Endothelial cell of umbilical vein (primary cell): ENCODE measurements at regions not wholly inside any gene's neighbourhood (a gene's known extent, or its start where the extent isn't known, plus 50 kb on each side); places are given as distances from the start of the nearest gene placed in this dataset.

Experiments
- BruUV-seq: library from RNA; stranded (reverse); fragments of 400-500 nt; replicated peaks from 2 replicates; lab custom pipeline; 2021; lab: Mats Ljungman, UMichigan
- CTCF ChIA-PET: fragments of 300-600, 350-600 bp; sonication (Branson Sonifier 250); formaldehyde crosslinking; loops from one replicate; lab custom pipeline; 2021; ENCODE audit warnings: antibody characterized with exemption, inconsistent platforms; lab: Charles Lee
- POLR2A ChIA-PET: fragments of 300-600, 350-600 bp; sonication (Branson Sonifier 250); formaldehyde crosslinking; loops from one replicate; lab custom pipeline; 2021; ENCODE audit warnings: antibody characterized with exemption, inconsistent platforms; lab: Charles Lee
- DNase-seq: peaks from one replicate; pipeline ENCODE4 v3.0.0-alpha.2; 2011; ENCODE audit warnings: low read depth, low spot score
- FAIRE-seq: peaks from 2 replicates; lab custom pipeline; 2011; peaks lifted over from hg19 to GRCh38; lab: Jason Lieb, UNC
- H2AFZ ChIP-seq: 2 replicates; pipeline ENCODE4 v1.6.0; 2012; ENCODE audit warnings: low read depth, low read length, control low read depth, inconsistent platforms
- H3K27ac ChIP-seq: 2 replicates; pipeline ENCODE4 v1.5.1; 2011; ENCODE audit warnings: low read depth, mild to moderate bottlenecking, control low read depth, low read length, moderate library complexity; ENCODE audit not compliant: insufficient read depth
- H3K27me3 ChIP-seq, 2 experiments: 2 replicates each; pipeline versions ENCODE4 v1.6.0 to v1.6.1; 2011; ENCODE audit warnings: low read length in 2 of 2, mixed read lengths in 1 of 2; ENCODE audit not compliant: control insufficient read depth in 2 of 2, insufficient read depth in 2 of 2
- H3K36me3 ChIP-seq, 2 experiments: 2 replicates in 1 of 2; 3 replicates in 1 of 2; pipeline ENCODE4 v1.5.1; 2011; ENCODE audit warnings: low read length in 2 of 2, mild to moderate bottlenecking in 1 of 2, moderate library complexity in 1 of 2; ENCODE audit not compliant: control insufficient read depth in 2 of 2, insufficient read depth in 2 of 2; ENCODE audit errors: extremely low read depth in 1 of 2
- H3K4me1 ChIP-seq: 3 replicates; pipeline ENCODE4 v1.5.1; 2011; ENCODE audit warnings: mild to moderate bottlenecking, low read length; ENCODE audit not compliant: control insufficient read depth, insufficient read depth; ENCODE audit errors: extremely low read depth
- H3K4me2 ChIP-seq: 2 replicates; pipeline ENCODE4 v1.6.1; 2011; ENCODE audit warnings: low read length, control low read depth, mixed read lengths; ENCODE audit not compliant: insufficient read depth
- H3K4me3 ChIP-seq, 3 experiments: fragments of 200-600 bp in 1 of 3; sonication (generic), shearing (Covaris generic) in 1 of 3; replicated peaks in 1 of 3; 2 replicates each; pipeline ENCODE4 v1.5.1; 2011 to 2016; ENCODE audit warnings: control low read depth in 3 of 3, low read length in 3 of 3, mild to moderate bottlenecking in 2 of 3, inconsistent platforms in 1 of 3, low read depth in 1 of 3, moderate library complexity in 1 of 3; ENCODE audit not compliant: insufficient read depth in 1 of 3
- H3K79me2 ChIP-seq: 2 replicates; pipeline ENCODE4 v1.6.0; 2012; ENCODE audit warnings: low read length, inconsistent platforms; ENCODE audit not compliant: control insufficient read depth, insufficient read depth
- H3K9ac ChIP-seq: replicated peaks from 2 replicates; pipeline ENCODE3; 2011; ENCODE audit warnings: low read length, control low read depth; ENCODE audit not compliant: insufficient read depth; ENCODE audit errors: extremely low read depth
- H3K9me1 ChIP-seq: replicated peaks from 3 replicates; pipeline ENCODE4 v1.6.0; 2011; ENCODE audit warnings: mild to moderate bottlenecking, low read length; ENCODE audit not compliant: control insufficient read depth, insufficient read depth; ENCODE audit errors: extremely low read depth
- H3K9me3 ChIP-seq: replicated peaks from 2 replicates; pipeline ENCODE4 v1.5.1; 2012; ENCODE audit warnings: low read length, inconsistent platforms; ENCODE audit not compliant: control insufficient read depth, insufficient read depth
- H4K20me1 ChIP-seq: replicated peaks from 2 replicates; pipeline ENCODE3; 2011; ENCODE audit warnings: mild to moderate bottlenecking, low read length; ENCODE audit not compliant: control insufficient read depth, insufficient read depth; ENCODE audit errors: extremely low read depth
- EZH2 ChIP-seq: IDR thresholded peaks from 2 replicates; pipeline ENCODE4 v1.6.1; 2012; ENCODE audit warnings: borderline replicate concordance, low read depth, mild to moderate bottlenecking, moderate library complexity, low read length, inconsistent platforms; ENCODE audit not compliant: severe bottlenecking
- FOS ChIP-seq: IDR thresholded peaks from 2 replicates; pipeline ENCODE4 v1.6.1; 2011; ENCODE audit warnings: mild to moderate bottlenecking, low read length, moderate library complexity, borderline replicate concordance; ENCODE audit not compliant: insufficient read depth
- GATA2 ChIP-seq: IDR thresholded peaks from 2 replicates; pipeline ENCODE4 v1.7.0; 2011; ENCODE audit warnings: low read depth, mild to moderate bottlenecking, moderate library complexity, mixed read lengths, low read length; ENCODE audit not compliant: insufficient read length, insufficient read depth
- JUN ChIP-seq: IDR thresholded peaks from 2 replicates; pipeline ENCODE4 v1.6.1; 2011; ENCODE audit warnings: borderline replicate concordance, low read depth; ENCODE audit not compliant: insufficient read length, insufficient read depth
- MYC ChIP-seq: IDR thresholded peaks from one replicate; pipeline ENCODE4 v1.6.1; 2011; ENCODE audit warnings: mild to moderate bottlenecking, low read depth, low read length
- POLR2A ChIP-seq: IDR thresholded peaks from 2 replicates; pipeline ENCODE4 v1.6.1; 2012; ENCODE audit warnings: low read depth, mild to moderate bottlenecking, control low read depth, low read length
- POLR2AphosphoS5 ChIP-seq: IDR thresholded peaks from 2 replicates; pipeline ENCODE4 v1.6.1; 2012; ENCODE audit warnings: low read depth, mild to moderate bottlenecking, control low read depth, low read length, moderate library complexity; ENCODE audit not compliant: insufficient read depth
- dilution Hi-C: fragments of 300-500 bp; cut with MboI; formaldehyde crosslinking; loops from one replicate; pipeline ENCODE4 v1.15.0; 2019; ENCODE audit warnings: low sequenced_read_pairs; ENCODE audit not compliant: extremely low pct_ligation_motif_present
- intact Hi-C: fragments of 100-400 bp; cut with micrococcal nuclease; formaldehyde crosslinking; loops from one replicate; pipeline ENCODE4 v1.10.0; 2022
- TF ChIP-seq, protein P1 (sequence below), 2 donors: IDR thresholded peaks; 1 replicate in 1 of 2; 2 replicates in 1 of 2; pipeline ENCODE4 v1.5.1; 2011; ENCODE audit warnings: low read length in 2 of 2, mild to moderate bottlenecking in 2 of 2, moderate library complexity in 2 of 2, control low read depth in 1 of 2, inconsistent platforms in 1 of 2, low read depth in 1 of 2; ENCODE audit not compliant: insufficient read depth in 1 of 2; ENCODE audit errors: extremely low read depth in 1 of 2
- TF ChIP-seq, protein P2 (sequence below): IDR thresholded peaks from 2 replicates; pipeline ENCODE4 v1.6.1; 2011; ENCODE audit not compliant: insufficient read depth, insufficient read length

DNA sequence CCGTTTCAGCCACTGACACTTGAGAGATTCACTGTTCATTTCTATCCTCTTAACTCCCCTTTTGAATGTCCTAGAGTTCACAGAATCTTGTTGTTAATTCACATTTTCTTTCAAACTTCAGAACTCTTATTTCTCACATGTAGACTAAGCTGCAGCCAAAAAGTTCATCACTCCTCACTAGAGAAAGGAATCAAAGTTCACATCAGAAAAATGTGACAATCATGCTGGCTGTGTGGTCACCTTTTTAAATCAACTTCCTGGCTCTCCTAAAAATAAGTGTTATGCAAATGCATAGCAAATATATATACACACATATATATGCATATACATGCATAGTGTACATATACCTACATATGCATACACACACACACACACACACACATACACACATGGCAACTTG, 123.0 kb downstream of the CBLN4 start:
- H3K4me1 ChIP-seq, result no peaks in the 10 kb centered on the region
- BruUV-seq, result no TSS peak
- H3K9ac ChIP-seq, result no peak overlapping the region
- H4K20me1 ChIP-seq, result no peaks in the 10 kb centered on the region
- TF ChIP-seq EZH2 (no peak), GATA2 (no peak), MYC (no peak), JUN (no peak), POLR2AphosphoS5 (no peak), FOS (no peak), POLR2A (no peak)
- TF ChIP-seq, protein P1, sequence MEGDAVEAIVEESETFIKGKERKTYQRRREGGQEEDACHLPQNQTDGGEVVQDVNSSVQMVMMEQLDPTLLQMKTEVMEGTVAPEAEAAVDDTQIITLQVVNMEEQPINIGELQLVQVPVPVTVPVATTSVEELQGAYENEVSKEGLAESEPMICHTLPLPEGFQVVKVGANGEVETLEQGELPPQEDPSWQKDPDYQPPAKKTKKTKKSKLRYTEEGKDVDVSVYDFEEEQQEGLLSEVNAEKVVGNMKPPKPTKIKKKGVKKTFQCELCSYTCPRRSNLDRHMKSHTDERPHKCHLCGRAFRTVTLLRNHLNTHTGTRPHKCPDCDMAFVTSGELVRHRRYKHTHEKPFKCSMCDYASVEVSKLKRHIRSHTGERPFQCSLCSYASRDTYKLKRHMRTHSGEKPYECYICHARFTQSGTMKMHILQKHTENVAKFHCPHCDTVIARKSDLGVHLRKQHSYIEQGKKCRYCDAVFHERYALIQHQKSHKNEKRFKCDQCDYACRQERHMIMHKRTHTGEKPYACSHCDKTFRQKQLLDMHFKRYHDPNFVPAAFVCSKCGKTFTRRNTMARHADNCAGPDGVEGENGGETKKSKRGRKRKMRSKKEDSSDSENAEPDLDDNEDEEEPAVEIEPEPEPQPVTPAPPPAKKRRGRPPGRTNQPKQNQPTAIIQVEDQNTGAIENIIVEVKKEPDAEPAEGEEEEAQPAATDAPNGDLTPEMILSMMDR (IDR thresholded peaks at IDR 0.05; ENCODE audit: extremely low read depth in 1 of 2, insufficient read depth in 1 of 2, low read depth in 1 of 2, low read length in 2 of 2), result no peak
- TF ChIP-seq, protein P2, sequence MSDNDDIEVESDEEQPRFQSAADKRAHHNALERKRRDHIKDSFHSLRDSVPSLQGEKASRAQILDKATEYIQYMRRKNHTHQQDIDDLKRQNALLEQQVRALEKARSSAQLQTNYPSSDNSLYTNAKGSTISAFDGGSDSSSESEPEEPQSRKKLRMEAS, result no peak
- ChIA-PET CTCF (no interaction called here), POLR2A (no interaction called here)
- no peak overlapping the region for H2AFZ ChIP-seq
- no peaks in the 10 kb centered on the region for H3K9me1 ChIP-seq
- no peaks in the 10 kb centered on the region for H3K79me2 ChIP-seq
- intact Hi-C loops, result no loop called here
- no peaks in the 10 kb centered on the region for H3K27me3 ChIP-seq
- no peak overlapping the region for H3K4me2 ChIP-seq
- H3K27ac ChIP-seq, result no peak overlapping the region
- no peak for FAIRE-seq
- no peak overlapping the region for H3K4me3 ChIP-seq
- dilution Hi-C loops, result no loop called here
- peaks cover 3% of the 10 kb centered on the region for H3K9me3 ChIP-seq
- no peak for DNase-seq
- no peaks in the 10 kb centered on the region for H3K36me3 ChIP-seq
